IMR-90 (cell line): ENCODE measurements at regions not wholly inside any gene's neighbourhood (a gene's known extent, or its start where the extent isn't known, plus 50 kb on each side); places are given as distances from the start of the nearest gene placed in this dataset.
A peak's percentile ranks its signal among the peaks of the same experiment; 100 is the strongest.

Experiments used
- ATAC-seq: fragments of 200-7000 bp; cut with Tn5 transposase; 2 replicates; pipeline ENCODE4 v1.9.1; 2020; ENCODE audit warnings: low read depth, mild to moderate bottlenecking, moderate library complexity
- BruUV-seq: library from RNA; stranded (reverse); fragments of 400-500 nt; replicated peaks from 2 replicates; lab custom pipeline; 2021; lab: Mats Ljungman, UMichigan
- CTCF ChIA-PET: fragments of 300-600 bp; formaldehyde crosslinking; extraction: SDS; loops from one replicate; lab custom pipeline; 2021; ENCODE audit warnings: antibody characterized with exemption; lab: Yijun Ruan, JAX
- POLR2A ChIA-PET: fragments of 300-600 bp; sonication (Branson Sonifier 250); formaldehyde crosslinking; loops from one replicate; lab custom pipeline; 2022; ENCODE audit warnings: antibody characterized with exemption; ENCODE audit not compliant: unreplicated experiment; lab: Charles Lee
- DNase-seq: peaks from one replicate; pipeline ENCODE4 v3.0.0; 2013
- H2AFZ ChIP-seq: replicated peaks from 2 replicates; pipeline ENCODE3; 2013; ENCODE audit warnings: low read length, mild to moderate bottlenecking; ENCODE audit not compliant: poor library complexity
- H2AK5ac ChIP-seq: 2 replicates; pipeline ENCODE4 v1.6.1; 2013; ENCODE audit warnings: low read depth, low read length, inconsistent platforms
- H2AK9ac ChIP-seq: replicated peaks from 2 replicates; pipeline ENCODE3; 2013; ENCODE audit warnings: mild to moderate bottlenecking, low read depth, low read length, moderate library complexity; ENCODE audit not compliant: poor library complexity
- H2BK120ac ChIP-seq: 2 replicates; pipeline ENCODE4 v1.6.1; 2013; ENCODE audit warnings: low read depth, low read length, inconsistent platforms
- H2BK15ac ChIP-seq: 3 replicates; pipeline ENCODE4 v1.6.1; 2013; ENCODE audit warnings: low read depth, low read length, inconsistent platforms
- H2BK20ac ChIP-seq: 2 replicates; pipeline ENCODE4 v1.6.1; 2013; ENCODE audit warnings: low read depth, mild to moderate bottlenecking, inconsistent platforms, low read length, moderate library complexity
- H2BK5ac ChIP-seq: 2 replicates; pipeline ENCODE4 v1.6.1; 2013; ENCODE audit warnings: mild to moderate bottlenecking, low read depth, low read length, inconsistent platforms; ENCODE audit not compliant: poor library complexity, severe bottlenecking
- H3K14ac ChIP-seq: replicated peaks from 2 replicates; pipeline ENCODE4 v1.6.1; 2013; ENCODE audit warnings: low read depth, low read length, inconsistent platforms
- H3K18ac ChIP-seq: 2 replicates; pipeline ENCODE4 v1.6.1; 2013; ENCODE audit warnings: low read depth, low read length, control low read depth
- H3K23ac ChIP-seq: 2 replicates; pipeline ENCODE4 v1.6.1; 2013; ENCODE audit warnings: low read depth, low read length, inconsistent platforms
- H3K27ac ChIP-seq: 2 replicates; pipeline ENCODE4 v1.5.1; 2013; ENCODE audit warnings: mild to moderate bottlenecking, control low read depth, low read length; ENCODE audit not compliant: insufficient read depth
- H3K27me3 ChIP-seq: 2 replicates; pipeline ENCODE4 v1.6.1; 2013; ENCODE audit warnings: low read length; ENCODE audit not compliant: control insufficient read depth, insufficient read depth
- H3K36me3 ChIP-seq: 2 replicates; pipeline ENCODE4 v1.6.1; 2013; ENCODE audit warnings: low read length, mixed read lengths; ENCODE audit not compliant: control insufficient read depth, insufficient read depth
- H3K4ac ChIP-seq: 2 replicates; pipeline ENCODE4 v1.6.1; 2013; ENCODE audit warnings: low read depth, low read length, inconsistent platforms
- H3K4me1 ChIP-seq: 2 replicates; pipeline ENCODE4 v1.6.1; 2013; ENCODE audit warnings: low read length, mixed read lengths; ENCODE audit not compliant: control insufficient read depth, insufficient read depth
- H3K4me2 ChIP-seq: 2 replicates; pipeline ENCODE4 v1.6.1; 2013; ENCODE audit warnings: low read depth, mild to moderate bottlenecking, control low read depth, low read length, moderate library complexity
- H3K4me3 ChIP-seq: 2 replicates; pipeline ENCODE4 v1.5.1; 2013; ENCODE audit warnings: low read depth, mild to moderate bottlenecking, control low read depth, low read length, moderate library complexity; ENCODE audit not compliant: insufficient read depth
- H3K56ac ChIP-seq: 2 replicates; pipeline ENCODE4 v1.6.1; 2013; ENCODE audit warnings: low read length, inconsistent platforms; ENCODE audit not compliant: insufficient read depth; ENCODE audit errors: extremely low read depth
- H3K79me1 ChIP-seq, 2 experiments: 2 replicates each; pipeline ENCODE4 v1.6.1; 2013; ENCODE audit warnings: low read length in 2 of 2, inconsistent platforms in 1 of 2, low read depth in 1 of 2
- H3K9ac ChIP-seq: 2 replicates; pipeline ENCODE4 v1.6.1; 2013; ENCODE audit warnings: low read depth, low read length, control low read depth
- H3K9me1 ChIP-seq: 2 replicates; pipeline ENCODE4 v1.6.1; 2013; ENCODE audit warnings: low read length, inconsistent platforms; ENCODE audit not compliant: insufficient read depth
- H3K9me3 ChIP-seq: 2 replicates; pipeline ENCODE4 v1.6.1; 2013; ENCODE audit warnings: low read length; ENCODE audit not compliant: control insufficient read depth, insufficient read depth
- H4K20me1 ChIP-seq: 2 replicates; pipeline ENCODE4 v1.6.1; 2013; ENCODE audit warnings: low read length, inconsistent platforms; ENCODE audit not compliant: insufficient read depth
- H4K5ac ChIP-seq: 2 replicates; pipeline ENCODE4 v1.6.1; 2013; ENCODE audit warnings: mild to moderate bottlenecking, low read depth, low read length, control low read depth
- H4K8ac ChIP-seq, 2 experiments: 2 replicates each; pipeline ENCODE4 v1.6.1; 2013; ENCODE audit warnings: low read depth in 2 of 2, low read length in 2 of 2, control low read depth in 1 of 2, inconsistent platforms in 1 of 2
- H4K91ac ChIP-seq: 2 replicates; pipeline ENCODE4 v1.6.1; 2013; ENCODE audit warnings: low read depth, low read length, inconsistent platforms; ENCODE audit not compliant: insufficient read depth
- CTCF ChIP-seq: conservative IDR thresholded peaks from 2 replicates; pipeline ENCODE4 v1.5.1; 2012; ENCODE audit warnings: mild to moderate bottlenecking, low read depth, low read length, improper control_type of control experiment
- RAD21 ChIP-seq: IDR thresholded peaks from 2 replicates; pipeline ENCODE4 v1.6.1; 2012; ENCODE audit warnings: low read length, improper control_type of control experiment
- RCOR1 ChIP-seq: IDR thresholded peaks from 2 replicates; pipeline ENCODE4 v1.6.1; 2012; ENCODE audit warnings: mild to moderate bottlenecking, low read length, improper control_type of control experiment; ENCODE audit not compliant: insufficient replicate concordance
- SMC3 ChIP-seq: fragments of 150-350 bp; IDR thresholded peaks from 2 replicates; pipeline ENCODE4 v1.6.1; 2016; ENCODE audit warnings: low read depth, mild to moderate bottlenecking, antibody characterized with exemption, low read length, moderate library complexity
- dilution Hi-C: fragments of 300-500 bp; cut with HindIII; formaldehyde crosslinking; loops from one replicate; pipeline ENCODE4 v1.14.3; 2018; ENCODE audit warnings: low sequenced_read_pairs; ENCODE audit not compliant: unreplicated experiment
- in situ Hi-C: fragments of 300-500 bp; cut with MboI; formaldehyde crosslinking; loops from 3 replicates; pipeline ENCODE4 v1.14.3; 2019; ENCODE audit warnings: low sequenced_read_pairs, inconsistent platforms, mixed read lengths
- intact Hi-C: fragments of 100-400 bp; cut with micrococcal nuclease; formaldehyde crosslinking; loops from 2 replicates; pipeline ENCODE4 v1.10.0; 2022

DNA sequence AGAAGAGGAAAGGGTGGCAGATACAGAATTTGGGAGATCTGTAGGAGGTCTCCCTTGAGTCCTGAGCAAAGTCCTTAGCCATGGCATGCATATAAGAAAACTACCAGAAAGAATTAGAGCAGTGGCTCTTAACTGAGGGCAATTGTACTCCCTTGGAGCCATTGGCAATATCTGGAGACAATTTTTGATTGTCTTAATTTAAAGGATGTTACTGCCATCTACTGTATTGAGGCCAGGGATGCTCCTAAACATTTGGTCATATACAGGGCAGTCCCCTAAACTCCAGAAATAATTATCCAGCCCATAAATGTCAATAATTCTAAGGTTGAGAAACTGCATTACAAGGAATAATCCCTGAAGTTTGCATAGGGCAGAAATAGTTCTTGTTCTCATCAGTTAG is 136.4 kb upstream of the ODAD2 start:
- Histone ChIP-seq H4K5ac (no peak overlapping the region), H4K91ac (no peak overlapping the region), H3K23ac (no peak overlapping the region), H4K8ac (no peak overlapping the region), H3K79me1 (no peaks in the 10 kb centered on the region), H3K4me1 (peaks cover 2% of the 10 kb centered on the region; the same call in 1 of the 2 replicates), H4K20me1 (no peaks in the 10 kb centered on the region), H3K36me3 (no peaks in the 10 kb centered on the region), H2AK5ac (no peak overlapping the region), H2AK9ac (no peak overlapping the region), H2BK15ac (no peak overlapping the region), H2BK20ac (peak overlapping the region; percentile 24), H3K4me2 (no peak overlapping the region), H2BK5ac (no peak overlapping the region), H3K18ac (no peak overlapping the region; the same call in 1 of the 2 replicates), H3K56ac (no peak overlapping the region), H3K14ac (no peak overlapping the region), H3K9me3 (no peaks in the 10 kb centered on the region), H3K27ac (no peak overlapping the region), H3K4ac (no peak overlapping the region), H3K9ac (no peak overlapping the region), H2BK120ac (no peak overlapping the region), H3K27me3 (no peaks in the 10 kb centered on the region), H3K9me1 (peaks cover 3% of the 10 kb centered on the region; the same call in 1 of the 2 replicates), H2AFZ (no peak overlapping the region), H3K4me3 (no peak overlapping the region)
- CTCF ChIA-PET = interaction anchor here (0.6 to 1.5 kb wide), 2 partner anchors 42 to 351 kb away, joined by 3 to 6 read pairs; no protein-coding TSS in a partner anchor
- BruUV-seq = no TSS peak
- peak; percentile 16 for DNase-seq
- intact Hi-C loops (loop anchor here (2.0 kb wide), 1 partner anchor 576 kb away; no protein-coding TSS in a partner anchor), dilution Hi-C loops (no loop called here), in situ Hi-C loops (no loop called here)
- peak; percentile 53; the same call in 1 of the 2 replicates for ATAC-seq
- peak; percentile 40 for TF ChIP-seq CTCF
- TF ChIP-seq SMC3 = peak; percentile 35; the same call in 1 of the 2 replicates
- peak; percentile 47 for TF ChIP-seq RAD21
- TF ChIP-seq RCOR1 = no peak
- POLR2A ChIA-PET = no interaction called here
